ENCODE measurements at regions not wholly inside any gene's neighbourhood (a gene's known extent, or its start where the extent isn't known, plus 50 kb on each side); places are given as distances from the start of the nearest gene placed in this dataset.

DNA sequence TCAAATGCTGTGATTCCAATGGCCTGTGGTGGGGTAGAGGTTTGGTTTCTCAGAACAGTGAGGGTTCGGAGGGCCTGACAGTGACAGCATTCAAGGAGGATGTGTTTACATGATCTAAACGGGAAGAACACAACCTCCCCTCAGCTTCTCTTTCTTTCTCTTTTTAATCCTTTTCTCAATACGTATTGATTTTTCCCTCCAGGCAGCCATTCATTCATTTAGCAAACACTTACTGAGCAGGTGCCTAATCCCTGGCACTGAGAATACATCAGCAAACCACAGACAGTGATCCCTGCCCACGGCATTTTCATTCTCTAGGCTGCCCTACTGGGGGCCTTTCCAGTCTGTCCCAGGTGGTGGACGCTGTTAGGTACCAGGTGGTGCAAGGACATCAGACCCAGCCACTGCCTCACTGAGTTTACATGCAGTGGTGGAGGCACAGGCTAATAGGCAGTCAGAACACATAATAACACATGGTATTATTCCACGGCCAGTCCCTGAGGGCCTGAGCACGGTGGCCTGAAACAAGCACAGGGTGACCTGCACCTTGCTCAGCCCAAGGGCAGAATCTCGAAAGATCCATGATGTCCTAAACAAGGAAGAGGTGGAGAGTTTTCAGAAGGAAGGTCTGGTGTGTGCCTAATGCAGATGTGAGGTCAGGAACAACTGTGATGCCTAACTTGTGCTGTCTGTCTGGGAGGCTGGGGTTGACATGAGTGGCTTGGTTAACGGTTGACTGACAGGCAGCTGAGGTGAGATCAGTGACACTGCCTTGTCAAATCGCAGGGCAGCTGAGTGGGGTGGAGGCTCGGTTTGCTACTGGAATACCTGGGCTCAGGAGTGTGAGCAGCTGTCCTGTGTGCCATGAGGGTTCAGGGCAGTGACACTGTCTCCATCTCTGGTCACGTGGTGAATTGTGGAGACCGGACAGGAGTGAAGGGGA is 785.5 kb upstream of the HS6ST1 start:
- H3K4me3 ChIP-seq (ENCODE audit: low read length): no peak overlapping the region
- TF ChIP-seq EZH2phosphoT487 (IDR thresholded peaks at IDR 0.05; ENCODE audit: borderline replicate concordance, low read length) (no peak), EZH2 (IDR thresholded peaks at IDR 0.05; ENCODE audit: low read length, unreplicated experiment) (no peak)
- TF ChIP-seq, protein P1, sequence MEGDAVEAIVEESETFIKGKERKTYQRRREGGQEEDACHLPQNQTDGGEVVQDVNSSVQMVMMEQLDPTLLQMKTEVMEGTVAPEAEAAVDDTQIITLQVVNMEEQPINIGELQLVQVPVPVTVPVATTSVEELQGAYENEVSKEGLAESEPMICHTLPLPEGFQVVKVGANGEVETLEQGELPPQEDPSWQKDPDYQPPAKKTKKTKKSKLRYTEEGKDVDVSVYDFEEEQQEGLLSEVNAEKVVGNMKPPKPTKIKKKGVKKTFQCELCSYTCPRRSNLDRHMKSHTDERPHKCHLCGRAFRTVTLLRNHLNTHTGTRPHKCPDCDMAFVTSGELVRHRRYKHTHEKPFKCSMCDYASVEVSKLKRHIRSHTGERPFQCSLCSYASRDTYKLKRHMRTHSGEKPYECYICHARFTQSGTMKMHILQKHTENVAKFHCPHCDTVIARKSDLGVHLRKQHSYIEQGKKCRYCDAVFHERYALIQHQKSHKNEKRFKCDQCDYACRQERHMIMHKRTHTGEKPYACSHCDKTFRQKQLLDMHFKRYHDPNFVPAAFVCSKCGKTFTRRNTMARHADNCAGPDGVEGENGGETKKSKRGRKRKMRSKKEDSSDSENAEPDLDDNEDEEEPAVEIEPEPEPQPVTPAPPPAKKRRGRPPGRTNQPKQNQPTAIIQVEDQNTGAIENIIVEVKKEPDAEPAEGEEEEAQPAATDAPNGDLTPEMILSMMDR (conservative IDR thresholded peaks at IDR 0.05; ENCODE audit: low read depth, low read length): no peak
- ChIA-PET CTCF (no interaction called here), POLR2A (ENCODE audit: unreplicated experiment) (no interaction called here)
- intact Hi-C loops (cut with micrococcal nuclease): no loop called here
- H4K20me1 ChIP-seq (ENCODE audit: low read length): no peaks in the 10 kb centered on the region
- BruUV-seq (replicated peaks): no TSS peak
- no peak overlapping the region for H3K27ac ChIP-seq (ENCODE audit: low read length)
- H3K9me3 ChIP-seq (ENCODE audit: low read length): no peaks in the 10 kb centered on the region
- ATAC-seq (no peak), DNase-seq (no peak)
- no peaks in the 10 kb centered on the region for H3K9me2 ChIP-seq (replicated peaks; ENCODE audit: low read length)
- no peak overlapping the region for H2AFZ ChIP-seq (ENCODE audit: low read length)
- H3K79me2 ChIP-seq (ENCODE audit: low read length): no peaks in the 10 kb centered on the region
- no peaks in the 10 kb centered on the region for H3K4me1 ChIP-seq (ENCODE audit: insufficient read depth, low read length)
- no peaks in the 10 kb centered on the region for H3K27me3 ChIP-seq (ENCODE audit: low read length)
- H3K9ac ChIP-seq (ENCODE audit: low read length): no peak overlapping the region
- no peaks in the 10 kb centered on the region for H3F3A ChIP-seq (ENCODE audit: low read length, unreplicated experiment)
- H3K4me2 ChIP-seq (ENCODE audit: low read length): no peak overlapping the region
- no peaks in the 10 kb centered on the region for H3K36me3 ChIP-seq (ENCODE audit: low read depth, low read length)

- no peaks in the 10 kb centered on the region for H3K9me2 ChIP-seq (replicated peaks; ENCODE audit: low read length)
Observed at GRCh38 chr2:129112181-129112580, 793.5 kb upstream of the HS6ST1 start.

GRCh38 chr2:129113776-129114175 is 795.1 kb upstream of the HS6ST1 start:
- peaks cover 5% of the 10 kb centered on the region for H3K27me3 ChIP-seq (ENCODE audit: low read length)
- H3F3A ChIP-seq (ENCODE audit: low read length, unreplicated experiment): no peaks in the 10 kb centered on the region
- ATAC-seq (no peak), DNase-seq (no peak)
- H3K36me3 ChIP-seq (ENCODE audit: low read depth, low read length): no peaks in the 10 kb centered on the region
- H3K4me1 ChIP-seq (ENCODE audit: insufficient read depth, low read length): no peaks in the 10 kb centered on the region
- no peak overlapping the region for H3K9ac ChIP-seq (ENCODE audit: low read length)
- no peaks in the 10 kb centered on the region for H3K9me2 ChIP-seq (replicated peaks; ENCODE audit: low read length)
- no peak overlapping the region for H2AFZ ChIP-seq (ENCODE audit: low read length)
- BruUV-seq (replicated peaks): no TSS peak
- no peak overlapping the region for H3K4me3 ChIP-seq (ENCODE audit: low read length)
- H3K4me2 ChIP-seq (ENCODE audit: low read length): no peak overlapping the region
- H3K27ac ChIP-seq (ENCODE audit: low read length): no peak overlapping the region
- intact Hi-C loops (cut with micrococcal nuclease): no loop called here
- TF ChIP-seq EZH2phosphoT487 (IDR thresholded peaks at IDR 0.05; ENCODE audit: borderline replicate concordance, low read length): no peak
- TF ChIP-seq, protein P1 (conservative IDR thresholded peaks at IDR 0.05; ENCODE audit: low read depth, low read length): no peak
- no peak for TF ChIP-seq EZH2 (IDR thresholded peaks at IDR 0.05; ENCODE audit: low read length, unreplicated experiment)
- ChIA-PET CTCF (no interaction called here), POLR2A (ENCODE audit: unreplicated experiment) (no interaction called here)
- H3K79me2 ChIP-seq (ENCODE audit: low read length): no peaks in the 10 kb centered on the region
- H4K20me1 ChIP-seq (ENCODE audit: low read length): no peaks in the 10 kb centered on the region
- H3K9me3 ChIP-seq (ENCODE audit: low read length): no peaks in the 10 kb centered on the region

More at GRCh38 chr2:129112181-129112580, 793.5 kb upstream of the HS6ST1 start:
- H3K4me3 ChIP-seq (ENCODE audit: low read length): no peak overlapping the region
- H3F3A ChIP-seq (ENCODE audit: low read length, unreplicated experiment): no peaks in the 10 kb centered on the region
- ChIA-PET POLR2A (ENCODE audit: unreplicated experiment) (no interaction called here), CTCF (no interaction called here)
- H2AFZ ChIP-seq (ENCODE audit: low read length): no peak overlapping the region
- H3K36me3 ChIP-seq (ENCODE audit: low read depth, low read length): no peaks in the 10 kb centered on the region
- no peak for ATAC-seq
- H3K4me2 ChIP-seq (ENCODE audit: low read length): no peak overlapping the region
- no peaks in the 10 kb centered on the region for H4K20me1 ChIP-seq (ENCODE audit: low read length)
- no TSS peak for BruUV-seq (replicated peaks)
- TF ChIP-seq, protein P1 (conservative IDR thresholded peaks at IDR 0.05; ENCODE audit: low read depth, low read length): no peak
- H3K9me3 ChIP-seq (ENCODE audit: low read length): no peaks in the 10 kb centered on the region
- no peak overlapping the region for H3K27ac ChIP-seq (ENCODE audit: low read length)
- peaks cover 5% of the 10 kb centered on the region for H3K27me3 ChIP-seq (ENCODE audit: low read length)
- no peaks in the 10 kb centered on the region for H3K79me2 ChIP-seq (ENCODE audit: low read length)
- H3K4me1 ChIP-seq (ENCODE audit: insufficient read depth, low read length): no peaks in the 10 kb centered on the region
- H3K9ac ChIP-seq (ENCODE audit: low read length): no peak overlapping the region
- DNase-seq: no peak
- intact Hi-C loops (cut with micrococcal nuclease): no loop called here
